ENCODE measurements at regions not wholly inside any gene's neighbourhood (a gene's known extent, or its start where the extent isn't known, plus 50 kb on each side); places are given as distances from the start of the nearest gene placed in this dataset.
"Not testable (repeated sequence)": the region's sequence is repeated elsewhere in the genome, so short reads cannot be mapped to it uniquely, and the experiment has no call there.

DNA sequence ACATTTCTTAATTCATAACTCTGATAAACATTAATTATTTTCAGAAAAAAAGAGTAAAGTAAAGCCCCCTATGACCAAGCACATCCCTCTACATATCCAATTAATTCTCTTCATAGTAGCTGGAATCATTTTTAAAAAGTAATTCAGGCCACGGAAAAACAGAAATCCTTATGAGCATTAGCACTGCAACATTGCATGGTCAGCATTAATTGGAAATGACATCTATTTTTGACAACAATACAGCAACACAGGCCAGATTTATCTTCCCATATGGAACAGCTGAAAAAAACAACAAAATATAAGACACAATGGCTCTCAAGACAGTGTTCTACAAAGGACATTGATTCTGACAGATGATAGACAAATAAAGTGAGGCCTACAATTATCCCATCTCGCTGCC is 236.6 kb downstream of the TMA16 start:
- in situ Hi-C loops (cut with MboI; ENCODE audit: low pct_unique_long_range_greater_than_20kb, low sequenced_read_pairs, unreplicated experiment): no loop called here
- TF ChIP-seq, protein P1, sequence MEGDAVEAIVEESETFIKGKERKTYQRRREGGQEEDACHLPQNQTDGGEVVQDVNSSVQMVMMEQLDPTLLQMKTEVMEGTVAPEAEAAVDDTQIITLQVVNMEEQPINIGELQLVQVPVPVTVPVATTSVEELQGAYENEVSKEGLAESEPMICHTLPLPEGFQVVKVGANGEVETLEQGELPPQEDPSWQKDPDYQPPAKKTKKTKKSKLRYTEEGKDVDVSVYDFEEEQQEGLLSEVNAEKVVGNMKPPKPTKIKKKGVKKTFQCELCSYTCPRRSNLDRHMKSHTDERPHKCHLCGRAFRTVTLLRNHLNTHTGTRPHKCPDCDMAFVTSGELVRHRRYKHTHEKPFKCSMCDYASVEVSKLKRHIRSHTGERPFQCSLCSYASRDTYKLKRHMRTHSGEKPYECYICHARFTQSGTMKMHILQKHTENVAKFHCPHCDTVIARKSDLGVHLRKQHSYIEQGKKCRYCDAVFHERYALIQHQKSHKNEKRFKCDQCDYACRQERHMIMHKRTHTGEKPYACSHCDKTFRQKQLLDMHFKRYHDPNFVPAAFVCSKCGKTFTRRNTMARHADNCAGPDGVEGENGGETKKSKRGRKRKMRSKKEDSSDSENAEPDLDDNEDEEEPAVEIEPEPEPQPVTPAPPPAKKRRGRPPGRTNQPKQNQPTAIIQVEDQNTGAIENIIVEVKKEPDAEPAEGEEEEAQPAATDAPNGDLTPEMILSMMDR (IDR thresholded peaks at IDR 0.05; ENCODE audit: extremely low read depth, insufficient read depth, missing control alignments): no peak
- DNase-seq (ENCODE audit: low spot score): no peak

DNA sequence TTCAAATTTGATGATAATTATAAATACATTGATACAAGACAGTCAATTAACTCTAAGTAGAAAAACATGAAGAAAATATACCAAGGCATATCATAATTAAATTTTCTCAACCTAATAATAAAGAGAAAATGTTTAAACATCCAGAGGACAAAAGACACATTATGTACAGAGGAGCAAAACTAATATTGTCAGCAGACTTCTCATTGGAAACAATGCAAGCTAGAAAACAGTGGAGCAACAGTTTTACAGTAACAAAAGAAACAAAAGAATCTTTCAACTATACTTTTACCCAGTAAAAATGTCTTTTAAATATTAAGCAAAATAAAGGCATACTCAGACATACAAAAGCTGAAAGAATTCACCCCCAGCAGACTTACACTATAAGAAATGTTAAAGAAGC is 238.0 kb downstream of the TMA16 start:
- TF ChIP-seq, protein P1 (IDR thresholded peaks at IDR 0.05; ENCODE audit: extremely low read depth, insufficient read depth, missing control alignments): no peak
- in situ Hi-C loops (cut with MboI; ENCODE audit: low pct_unique_long_range_greater_than_20kb, low sequenced_read_pairs, unreplicated experiment): no loop called here
- DNase-seq (ENCODE audit: low spot score): no peak

DNA sequence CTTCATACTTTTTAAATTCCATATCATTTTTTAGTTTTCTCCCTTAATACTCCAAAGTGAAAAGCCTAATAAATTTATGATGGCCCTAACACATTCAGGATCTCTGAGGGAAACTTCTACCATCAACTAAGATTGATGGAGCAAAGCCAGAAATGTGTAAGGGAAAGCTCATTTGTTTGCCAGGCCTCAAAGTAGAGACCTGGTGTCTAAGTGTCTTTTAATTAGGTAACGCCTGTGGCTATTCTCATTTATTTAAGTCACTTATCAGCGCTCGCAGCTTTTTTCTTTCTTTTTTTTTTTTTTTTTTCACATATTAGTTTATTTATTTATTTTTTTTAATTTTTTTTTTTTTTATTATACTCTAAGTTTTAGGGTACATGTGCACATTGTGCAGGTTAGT is 242.4 kb downstream of the TMA16 start:
- DNase-seq (ENCODE audit: low spot score): no peak
- TF ChIP-seq, protein P1 (IDR thresholded peaks at IDR 0.05; ENCODE audit: extremely low read depth, insufficient read depth, missing control alignments): no peak
- in situ Hi-C loops (cut with MboI; ENCODE audit: low pct_unique_long_range_greater_than_20kb, low sequenced_read_pairs, unreplicated experiment): no loop called here

DNA sequence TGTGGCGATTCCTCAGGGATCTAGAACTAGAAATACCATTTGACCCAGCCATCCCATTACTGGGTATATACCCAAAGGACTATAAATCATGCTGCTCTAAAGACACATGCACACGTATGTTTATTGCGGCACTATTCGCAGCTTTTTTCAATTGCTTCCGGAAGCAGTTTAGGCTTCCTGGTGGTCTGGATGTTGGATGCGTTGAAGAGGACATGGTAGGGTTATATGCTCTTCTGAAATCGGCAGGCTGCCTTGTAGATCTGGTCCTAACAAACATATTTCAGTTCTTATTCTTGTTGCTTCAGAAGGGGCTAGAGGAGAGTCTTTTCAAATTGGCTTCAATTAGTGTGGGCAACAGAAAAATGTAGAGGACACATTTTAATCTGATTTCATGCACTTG is 243.4 kb downstream of the TMA16 start:
- DNase-seq (ENCODE audit: low spot score); in situ Hi-C loops (cut with MboI; ENCODE audit: low pct_unique_long_range_greater_than_20kb, low sequenced_read_pairs, unreplicated experiment): not testable (repeated sequence)

DNA sequence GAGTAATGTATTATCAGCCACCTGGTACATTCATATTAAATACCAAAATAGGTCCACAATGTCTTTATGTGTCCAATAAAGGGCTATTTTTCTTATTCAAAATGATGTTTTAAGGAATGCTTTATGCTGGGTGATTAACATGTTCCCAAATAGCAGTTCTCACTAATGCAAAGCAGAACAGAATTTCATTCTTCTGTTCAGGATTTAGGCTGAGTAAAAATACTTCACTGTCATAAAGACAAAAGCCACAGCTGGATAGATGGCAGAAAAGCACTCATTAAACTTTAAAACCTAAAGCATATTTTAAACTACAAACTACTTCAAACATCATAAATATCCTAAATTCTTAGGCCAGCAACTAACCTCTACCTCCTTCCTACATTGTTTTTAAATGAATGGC is 244.0 kb downstream of the TMA16 start:
- DNase-seq (ENCODE audit: low spot score): no peak
- in situ Hi-C loops (cut with MboI; ENCODE audit: low pct_unique_long_range_greater_than_20kb, low sequenced_read_pairs, unreplicated experiment): no loop called here
- TF ChIP-seq, protein P1 (IDR thresholded peaks at IDR 0.05; ENCODE audit: extremely low read depth, insufficient read depth, missing control alignments): no peak

DNA sequence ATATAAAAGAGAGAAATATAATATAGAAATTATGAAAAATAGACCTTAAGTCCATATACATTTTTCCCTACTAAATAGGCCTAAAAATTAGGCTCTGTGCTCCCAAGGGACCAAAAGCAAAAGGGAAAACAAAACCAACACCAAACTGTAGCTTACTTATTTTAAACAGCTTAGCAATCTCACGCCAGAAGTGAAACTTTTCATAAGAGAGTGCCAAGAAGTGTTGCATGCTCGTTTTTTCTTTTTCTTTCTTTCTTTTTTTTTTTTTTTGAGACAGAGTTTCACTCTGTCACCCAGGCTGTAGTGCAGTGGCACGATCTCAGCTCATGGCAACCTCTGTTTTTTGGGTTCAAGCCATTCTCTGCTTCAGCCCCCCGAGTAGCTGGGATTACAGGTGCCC is 250.4 kb downstream of the TMA16 start:
- TF ChIP-seq, protein P1 (IDR thresholded peaks at IDR 0.05; ENCODE audit: extremely low read depth, insufficient read depth, missing control alignments): no peak
- in situ Hi-C loops (cut with MboI; ENCODE audit: low pct_unique_long_range_greater_than_20kb, low sequenced_read_pairs, unreplicated experiment): no loop called here
- peak; percentile 53 for DNase-seq (ENCODE audit: low spot score)

DNA sequence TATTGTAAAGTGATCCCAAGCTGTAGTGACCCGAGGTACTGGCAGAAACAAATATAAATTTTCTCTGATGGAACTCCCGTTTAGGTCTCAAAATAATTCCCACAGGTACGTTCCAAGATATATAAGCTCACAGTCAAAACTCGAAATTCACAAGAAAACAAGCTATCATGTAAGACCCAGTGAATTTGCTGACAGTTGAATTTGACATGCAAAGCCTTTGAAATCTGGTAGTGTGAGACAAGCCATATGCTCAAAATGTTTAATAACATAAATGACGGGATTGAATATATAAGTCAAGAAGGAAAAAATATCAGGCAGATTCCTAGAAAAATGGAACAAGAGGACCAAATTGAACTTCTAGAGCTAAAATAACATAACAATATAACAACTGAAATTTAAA is 252.8 kb downstream of the TMA16 start:
- in situ Hi-C loops (cut with MboI; ENCODE audit: low pct_unique_long_range_greater_than_20kb, low sequenced_read_pairs, unreplicated experiment): no loop called here
- TF ChIP-seq, protein P1 (IDR thresholded peaks at IDR 0.05; ENCODE audit: extremely low read depth, insufficient read depth, missing control alignments): no peak
- DNase-seq (ENCODE audit: low spot score): no peak

All from GM13977 (cell line).